Heart left ventricle (tissue), 16 donors: ENCODE measurements at regions not wholly inside any gene's neighbourhood (a gene's known extent, or its start where the extent isn't known, plus 50 kb on each side); places are given as distances from the start of the nearest gene placed in this dataset.

ENCODE experiments used
- ATAC-seq, 4 donors: fragments of 200-7000 bp; cut with Tn5 transposase; one replicate each; pipeline ENCODE4 v1.9.1; 2020 to 2022; ENCODE audit warnings: moderate library complexity in 4 of 4, mild to moderate bottlenecking in 3 of 4, moderate number of reproducible peaks in 1 of 4
- DNase-seq, 5 donors: peaks; one replicate each; pipeline ENCODE4 v3.0.0-alpha.2; 2020
- H3K27ac ChIP-seq, 12 donors: fragments of 200-600 bp; sonication (generic) in 4 of 12; one replicate each; pipeline versions ENCODE4 v1.5.0 to v1.8.0; 2016 to 2022; ENCODE audit warnings: mild to moderate bottlenecking in 2 of 12
- H3K27me3 ChIP-seq, 9 donors: fragments of 200-600 bp; sonication (generic) in 2 of 9; one replicate each; pipeline versions ENCODE4 v1.5.1 to v1.8.0; 2016 to 2022; ENCODE audit warnings: mild to moderate bottlenecking in 3 of 9
- H3K36me3 ChIP-seq, 9 donors: fragments of 200-600 bp; sonication (generic) in 2 of 9; one replicate each; pipeline versions ENCODE4 v1.5.0 to v1.8.0; 2018 to 2022; ENCODE audit warnings: mild to moderate bottlenecking in 2 of 9
- H3K4me1 ChIP-seq, 12 donors: fragments of 200-600 bp; sonication (generic) in 4 of 12; one replicate each; pipeline versions ENCODE4 v1.5.0 to v1.8.0; 2016 to 2022; ENCODE audit warnings: mild to moderate bottlenecking in 3 of 12
- H3K4me3 ChIP-seq, 12 donors: fragments of 200-600 bp; sonication (generic) in 4 of 12; one replicate each; pipeline versions ENCODE4 v1.5.0 to v1.8.0; 2017 to 2022; ENCODE audit warnings: mild to moderate bottlenecking in 9 of 12, moderate library complexity in 4 of 12
- H3K9me3 ChIP-seq, 12 donors: fragments of 200-600 bp; sonication (generic) in 4 of 12; one replicate each; pipeline versions ENCODE4 v1.5.0 to v1.8.0; 2016 to 2022; ENCODE audit warnings: mild to moderate bottlenecking in 1 of 12
- CTCF ChIP-seq, 12 donors: fragments of 200-600 bp; sonication (generic) in 4 of 12; IDR thresholded peaks; one replicate each; pipeline versions ENCODE4 v1.5.0 to v1.8.0; 2018 to 2022; ENCODE audit warnings: antibody characterized with exemption in 12 of 12, mild to moderate bottlenecking in 5 of 12
- POLR2A ChIP-seq, 2 donors: fragments of 450-650 bp; IDR thresholded peaks; one replicate each; pipeline ENCODE4 v1.6.1; 2017; ENCODE audit warnings: antibody characterized with exemption in 2 of 2, mild to moderate bottlenecking in 2 of 2, moderate library complexity in 2 of 2
- WGBS, 4 donors: extraction: QIAGEN DNeasy Blood & Tissue Kit in 2 of 4; methylation state at CpG; one replicate each; pipeline versions ENCODE4 v1.1.5 to v1.1.7; 2013 to 2018; 5-methylcytosine and 5-hydroxymethylcytosine counted together
- intact Hi-C, 10 donors: fragments of 100-400 bp; cut with DNase I; formaldehyde crosslinking; loops; one replicate each; pipeline versions ENCODE4 v1.11.1 to v1.14.2; 2022
- donor health status: ischemic (EF 13 %, LVEDD 7.1; RV severe dilation, severe dysfunction).
- donor health status: healthy with polysubstance abuse.
- donor health status: DM: no; HTN: yes; CAD: no.
- donor health status: DM: no; HTN: no; CAD: no.
- donor health status: ischemic (EF 25% LVEDD 6.9; RV normal size, moderate dysfunction).
- donor health status: ischemic (EF 25% LVEDD 5.7; RV mildly dilated, moderate dysfunction).
- donor health status: healthy.
- donor health status: DM: yes; HTN: yes; CAD: no.
- donor health status: ischemic (EF 35%, LVEDD 5.7; RV mildly dilated, moderate dysfunction).
- donor health status: nonischemic (EF 11% LVEDD 7.7; RV severe dilation, severe dysfunction).
- donor health status: DM: yes; HTN: yes; CAD: no.
- donor health status: PGD.
- donor health status: ischemic (EF 29% LVEDD 5.4; RV normal size, mild dysfunction).
- donor health status: nonischemic (EF 23%, LVEDD 6.1; RV moderate dilation, normal function).

GRCh38 chr1:56034847-56035481 lies 544.4 kb downstream of the PLPP3 start:
- peak in 3 of 4 donors; percentile 61 to 69 (median 67) for ATAC-seq
- 81 to 94% (median 85%) methylated on average over 2 of the region's 2 CpGs for WGBS, 4 donors
- no peak overlapping the region for H3K27ac ChIP-seq

GRCh38 chr1:56034222-56034621 lies 545.1 kb downstream of the PLPP3 start:
- no peak for DNase-seq
- H3K36me3 ChIP-seq: no peaks in the 10 kb centered on the region
- ATAC-seq: no peak
- no peaks in the 10 kb centered on the region for H3K9me3 ChIP-seq
- H3K4me1 ChIP-seq: peaks cover 0 to 28% (median 16%) of the 10 kb centered on the region in 12 donors
- intact Hi-C loops: no loop called here
- no peaks in the 10 kb centered on the region for H3K27me3 ChIP-seq
- no peak overlapping the region for H3K27ac ChIP-seq
- H3K4me3 ChIP-seq: no peak overlapping the region
- no peak for TF ChIP-seq POLR2A (IDR thresholded peaks at IDR 0.05)
- no peak for TF ChIP-seq CTCF (IDR thresholded peaks at IDR 0.05)

More at GRCh38 chr1:56034847-56035481, 544.4 kb downstream of the PLPP3 start:
- intact Hi-C loops: no loop called here
- H3K4me3 ChIP-seq: no peak overlapping the region
- peaks cover 0 to 28% (median 16%) of the 10 kb centered on the region in 12 donors for H3K4me1 ChIP-seq
- no peaks in the 10 kb centered on the region for H3K27me3 ChIP-seq
- H3K9me3 ChIP-seq: no peaks in the 10 kb centered on the region
- H3K36me3 ChIP-seq: no peaks in the 10 kb centered on the region
- DNase-seq: no peak
- TF ChIP-seq POLR2A (IDR thresholded peaks at IDR 0.05) (no peak), CTCF (IDR thresholded peaks at IDR 0.05) (no peak)

GRCh38 chr1:56033321-56034037 lies 545.9 kb downstream of the PLPP3 start:
- Histone ChIP-seq H3K9me3 (no peaks in the 10 kb centered on the region), H3K4me3 (no peak overlapping the region), H3K4me1 (peaks cover 0 to 28% (median 16%) of the 10 kb centered on the region in 12 donors), H3K27ac (no peak overlapping the region), H3K36me3 (no peaks in the 10 kb centered on the region), H3K27me3 (no peaks in the 10 kb centered on the region)
- DNase-seq (no peak), ATAC-seq (peak in 1 of 4 donors; percentile 51)
- intact Hi-C loops: no loop called here
- no peak for TF ChIP-seq CTCF (IDR thresholded peaks at IDR 0.05)
- WGBS, 4 donors: 64 to 69% (median 66%) methylated on average over 3 of the region's 3 CpGs

- no peak overlapping the region for H3K27ac ChIP-seq
- H3K36me3 ChIP-seq: no peaks in the 10 kb centered on the region
- intact Hi-C loops: no loop called here
- H3K27me3 ChIP-seq: no peaks in the 10 kb centered on the region
- 78 to 85% (median 82%) methylated on average over 3 of the region's 3 CpGs for WGBS, 4 donors
- no peak overlapping the region for H3K4me3 ChIP-seq
- ATAC-seq: no peak
- no peak for DNase-seq
- TF ChIP-seq POLR2A (IDR thresholded peaks at IDR 0.05) (no peak), CTCF (IDR thresholded peaks at IDR 0.05) (no peak)
- no peaks in the 10 kb centered on the region for H3K9me3 ChIP-seq
- H3K4me1 ChIP-seq: peaks cover 0 to 28% (median 16%) of the 10 kb centered on the region in 12 donors
Measured at GRCh38 chr1:56032096-56032676, 547.2 kb downstream of the PLPP3 start.
